H1 (cell line): ENCODE measurements at regions not wholly inside any gene's neighbourhood (a gene's known extent, or its start where the extent isn't known, plus 50 kb on each side); places are given as distances from the start of the nearest gene placed in this dataset.

ENCODE experiments used
- ATF2 ChIP-seq: IDR thresholded peaks from 2 replicates; pipeline ENCODE4 v1.6.1; 2012; ENCODE audit warnings: low read length, inconsistent platforms
- CEBPB ChIP-seq: IDR thresholded peaks from 2 replicates; pipeline ENCODE4 v1.6.1; 2012; ENCODE audit warnings: low read depth, low read length
- CHD7 ChIP-seq: fragments of 300-600 bp; sonication (generic); IDR thresholded peaks from 2 replicates; pipeline ENCODE4 v1.7.1; 2012; ENCODE audit warnings: low read length, moderate library complexity, mild to moderate bottlenecking, inconsistent platforms; ENCODE audit not compliant: insufficient replicate concordance
- EGR1 ChIP-seq: IDR thresholded peaks from 2 replicates; pipeline ENCODE4 v1.6.1; 2011; ENCODE audit warnings: low read depth, low read length, borderline replicate concordance
- GTF2F1 ChIP-seq: IDR thresholded peaks from 2 replicates; pipeline ENCODE4 v1.6.1; 2012; ENCODE audit warnings: low read depth, low read length, improper control_type of control experiment, borderline replicate concordance
- HDAC2 ChIP-seq, 2 experiments: fragments of 300-600 bp in 1 of 2; sonication (generic) in 1 of 2; IDR thresholded peaks; 2 replicates each; pipeline ENCODE4 v1.6.1; 2011 to 2012; ENCODE audit warnings: low read depth in 2 of 2, low read length in 2 of 2, mild to moderate bottlenecking in 2 of 2, moderate library complexity in 2 of 2, borderline replicate concordance in 1 of 2, inconsistent platforms in 1 of 2
- KDM4A ChIP-seq: IDR thresholded peaks from one replicate; pipeline ENCODE4 v1.7.1; 2012; ENCODE audit warnings: low read depth, mild to moderate bottlenecking, moderate library complexity, low read length, inconsistent platforms; ENCODE audit not compliant: severe bottlenecking
- NRF1 ChIP-seq: IDR thresholded peaks from 2 replicates; pipeline ENCODE4 v1.6.1; 2011; ENCODE audit warnings: mild to moderate bottlenecking, low read depth, low read length, improper control_type of control experiment
- SRF ChIP-seq: IDR thresholded peaks from 2 replicates; pipeline ENCODE4 v1.6.1; 2011; ENCODE audit warnings: mild to moderate bottlenecking, low read depth, low read length, moderate library complexity
- SUZ12 ChIP-seq: fragments of 200-600 bp; sonication (generic); IDR thresholded peaks from 2 replicates; pipeline ENCODE4 v1.6.1; 2012; ENCODE audit warnings: mild to moderate bottlenecking, inconsistent platforms, low read length, moderate library complexity, mixed read lengths

- TF ChIP-seq CHD7: no peak
- no peak for TF ChIP-seq CEBPB
- no peak for TF ChIP-seq EGR1
- no peak for TF ChIP-seq HDAC2 (IDR thresholded peaks at IDR 0.05; ENCODE audit: borderline replicate concordance in 1 of 2, low read depth in 2 of 2, low read length in 2 of 2)
- TF ChIP-seq SUZ12: no peak
- TF ChIP-seq SRF: no peak
- TF ChIP-seq ATF2: no peak
- no peak for TF ChIP-seq NRF1
- TF ChIP-seq KDM4A: no peak
- no peak for TF ChIP-seq GTF2F1
Observed at GRCh38 chr6:138011413-138011812, 95.8 kb downstream of the PERP start (continued).
